HG03432 (cell line): ENCODE measurements at regions not wholly inside any gene's neighbourhood (a gene's known extent, or its start where the extent isn't known, plus 50 kb on each side); places are given as distances from the start of the nearest gene placed in this dataset.
"Not testable (repeated sequence)": the region's sequence is repeated elsewhere in the genome, so short reads cannot be mapped to it uniquely, and the experiment has no call there.

ENCODE experiments used
- ATAC-seq: cut with Tn5 transposase; IDR thresholded peaks from one replicate; pipeline ENCODE4 v1.9.1; 2021; ENCODE audit warnings: mild to moderate bottlenecking, moderate library complexity; ENCODE audit not compliant: unreplicated experiment

DNA sequence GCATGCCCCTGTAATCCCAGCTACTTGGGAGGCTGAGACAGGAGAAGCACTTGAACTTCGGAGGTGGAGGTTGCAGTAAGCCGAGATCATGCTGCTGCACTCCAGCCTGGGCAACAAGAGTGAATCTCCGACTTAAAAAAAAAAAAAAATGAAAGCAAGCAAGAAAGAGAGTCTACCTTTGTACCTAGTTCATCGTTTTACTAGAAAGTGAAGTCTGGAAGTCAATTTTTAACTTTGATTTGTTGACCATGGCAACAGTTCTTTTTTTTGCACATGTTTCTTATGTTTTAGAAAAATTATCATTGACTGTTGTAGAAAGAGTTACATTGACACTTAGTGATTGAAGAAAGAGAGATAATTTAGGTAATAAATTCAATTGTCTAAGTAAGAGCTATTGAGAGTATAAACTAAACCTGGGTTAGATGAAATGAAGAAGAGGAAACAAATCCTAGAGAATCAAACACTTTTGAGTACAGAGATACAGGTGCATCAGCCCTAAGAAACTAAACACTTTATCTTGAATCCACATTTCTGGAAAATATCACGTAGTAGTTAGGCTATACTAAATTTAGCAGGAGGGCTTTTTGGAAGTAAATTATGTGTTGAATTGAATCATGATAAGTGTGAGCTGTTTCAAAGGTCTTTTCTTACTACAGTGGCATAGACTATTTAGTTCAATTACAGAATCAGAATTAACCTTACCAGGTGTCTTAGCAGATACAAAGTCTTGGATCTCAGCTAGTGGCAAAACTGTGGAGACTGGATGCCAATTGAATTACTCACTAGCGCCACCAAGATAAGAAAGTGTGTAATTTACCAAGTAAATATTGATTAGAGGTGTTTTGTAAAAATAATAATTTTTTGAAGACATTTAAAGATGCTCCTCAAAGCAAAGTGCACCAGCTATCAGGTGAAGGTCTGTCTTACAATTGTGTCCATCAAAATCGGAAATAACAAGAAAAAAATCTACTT, 303.4 kb upstream of the NRXN1 start:
- ATAC-seq: no peak

- no peak for ATAC-seq
Measured at GRCh38 chr2:51329512-51329911, 297.6 kb upstream of the NRXN1 start.

DNA sequence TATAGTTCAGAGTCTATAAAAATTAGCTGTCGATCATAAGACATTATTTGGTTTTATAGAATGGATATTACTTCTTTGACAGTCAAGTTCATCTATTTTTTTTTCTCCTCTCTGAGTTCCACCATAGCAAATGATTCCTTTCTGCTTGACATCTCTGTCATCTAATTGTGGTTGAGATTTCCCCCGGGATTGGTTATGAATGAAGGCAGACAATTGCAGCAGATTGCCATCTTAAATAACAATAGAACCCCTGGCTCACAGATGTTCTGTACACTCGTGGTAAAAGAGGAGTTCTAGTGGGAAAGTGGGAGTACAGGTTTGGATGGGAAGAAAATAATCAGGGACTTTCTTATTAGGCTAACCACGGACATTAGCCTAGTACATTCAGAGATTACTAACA, 292.1 kb upstream of the NRXN1 start:
- no peak for ATAC-seq

DNA sequence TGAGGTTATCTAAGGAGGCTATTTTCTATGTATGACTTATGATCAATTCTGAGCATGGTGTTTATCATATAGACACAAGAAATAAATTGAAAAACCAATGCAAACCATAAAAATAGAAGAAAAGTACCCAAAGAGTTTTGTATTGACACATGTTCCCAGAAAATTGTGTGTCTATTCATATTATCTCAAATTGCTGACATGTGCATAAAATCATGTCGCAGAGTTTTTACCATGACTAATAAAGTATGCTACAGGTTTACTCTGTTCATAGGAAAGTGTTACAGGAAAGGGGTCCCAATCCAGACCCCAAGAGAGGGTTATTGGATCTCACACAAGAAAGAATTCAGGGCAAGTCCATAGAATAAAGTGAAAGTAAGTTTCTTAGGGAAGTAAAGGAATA, 290.7 kb upstream of the NRXN1 start:
- ATAC-seq: no peak

GRCh38 chr2:51304311-51304710, 272.4 kb upstream of the NRXN1 start:
- no peak for ATAC-seq

GRCh38 chr2:51301381-51301780, 269.4 kb upstream of the NRXN1 start:
- no peak for ATAC-seq

- ATAC-seq: no peak
Measured at GRCh38 chr2:51299370-51299769, 267.4 kb upstream of the NRXN1 start.

DNA sequence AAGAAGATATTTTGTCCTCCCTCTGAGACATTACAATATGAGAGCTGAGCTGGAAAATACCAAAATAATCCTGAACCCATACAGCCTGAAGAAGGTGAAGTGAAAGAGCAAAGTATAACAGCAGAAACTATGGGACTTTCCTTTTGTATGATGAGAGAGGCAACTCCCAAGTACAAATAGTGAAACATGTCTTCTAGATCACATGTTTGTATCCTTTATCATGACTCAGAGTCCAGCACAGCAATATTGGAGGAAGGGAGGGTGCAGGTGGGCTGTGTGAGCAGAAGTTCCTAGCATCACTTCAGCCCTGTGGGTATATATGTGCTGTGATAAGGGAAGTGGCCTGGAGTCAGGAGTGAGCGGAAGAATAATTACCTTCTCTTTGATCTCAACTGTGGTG, 265.6 kb upstream of the NRXN1 start:
- ATAC-seq: peak; percentile 84

DNA sequence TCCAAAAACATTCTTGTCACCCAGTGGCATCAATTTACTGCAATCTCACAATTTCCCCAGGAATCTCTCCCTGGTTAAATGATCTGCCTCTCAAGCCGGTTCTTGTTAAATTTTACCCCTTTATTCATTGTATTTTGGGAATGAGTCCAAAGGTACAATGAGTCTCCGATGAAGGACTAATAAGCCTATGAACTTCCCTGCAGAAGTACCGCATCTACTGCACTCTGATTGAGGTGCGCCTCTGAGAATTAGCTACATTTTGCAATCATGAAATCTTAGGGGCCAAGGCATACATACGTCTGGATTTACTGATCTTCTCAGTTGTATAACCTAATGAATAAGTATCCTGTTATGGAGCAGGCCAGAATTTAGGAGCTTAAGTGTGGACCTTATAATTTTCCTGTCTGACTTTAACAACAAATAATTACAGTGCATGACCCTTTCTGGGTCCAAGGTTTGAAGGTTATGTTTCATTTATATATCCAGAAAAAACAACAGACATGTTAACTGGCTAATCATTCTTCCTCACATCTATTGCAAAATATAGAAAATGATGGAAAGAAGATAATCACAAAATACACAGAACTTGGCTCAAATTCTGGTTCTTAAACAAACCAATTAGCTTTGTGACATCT, 261.8 kb upstream of the NRXN1 start:
- ATAC-seq: no peak

GRCh38 chr2:51291762-51292551, 260.0 kb upstream of the NRXN1 start:
- ATAC-seq: no peak

DNA sequence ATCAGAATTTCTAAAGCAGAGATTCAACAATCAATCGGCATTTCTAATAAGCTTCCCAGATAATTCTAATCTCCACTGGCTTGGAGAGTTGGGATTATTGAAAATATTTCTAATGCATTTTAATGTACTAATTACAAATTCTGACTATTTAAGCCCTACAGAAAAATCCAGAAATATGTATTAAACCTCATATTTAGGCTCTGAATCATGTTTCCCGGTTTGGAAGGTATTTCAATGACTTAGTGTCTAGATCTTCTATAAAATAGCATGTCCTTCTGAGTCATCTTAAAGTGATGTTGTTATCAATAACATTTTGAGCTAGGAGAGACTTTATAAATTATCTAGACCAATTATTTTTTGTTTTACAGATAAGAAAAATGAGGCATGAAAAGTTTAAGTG, 258.8 kb upstream of the NRXN1 start:
- ATAC-seq: no peak

DNA sequence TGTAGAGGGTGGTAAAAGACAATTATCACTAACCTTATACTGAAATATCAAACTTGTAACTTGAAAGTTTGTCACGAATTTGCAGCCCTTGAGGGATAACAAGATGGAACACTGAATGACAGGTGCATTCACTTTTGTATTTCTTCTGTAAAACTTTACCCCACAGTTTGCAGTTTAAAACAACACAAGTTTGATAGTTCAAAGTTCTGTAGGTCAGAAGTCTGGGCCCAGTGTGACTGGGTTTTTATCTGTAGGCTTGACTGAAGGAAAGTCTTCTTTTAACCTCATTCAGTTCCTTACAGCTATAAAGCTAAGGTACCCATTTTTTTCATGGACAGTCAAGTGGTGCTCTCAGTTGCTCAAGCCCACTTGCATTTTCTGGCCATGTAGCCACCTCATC, 257.1 kb upstream of the NRXN1 start:
- no peak for ATAC-seq

GRCh38 chr2:51268191-51268590, 236.3 kb upstream of the NRXN1 start:
- no peak for ATAC-seq

DNA sequence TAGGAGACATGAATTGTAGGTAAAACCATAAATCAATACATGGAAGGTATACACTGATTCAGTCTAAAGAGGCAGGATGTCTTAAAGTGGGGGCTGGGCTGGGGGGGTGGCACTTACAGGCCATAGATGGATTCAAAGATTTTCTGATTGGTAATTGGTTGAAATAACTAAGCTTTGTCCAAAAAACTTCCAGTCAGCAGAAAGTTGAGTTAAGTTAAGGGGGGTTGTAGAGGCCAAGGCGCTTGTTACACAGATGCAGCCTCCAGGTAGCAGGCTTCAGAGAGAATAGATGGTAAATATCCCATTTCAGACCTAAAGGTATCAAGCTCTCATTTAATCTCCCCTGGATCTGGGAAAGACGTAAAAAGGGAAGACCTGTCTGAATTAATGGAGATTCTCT, 233.6 kb upstream of the NRXN1 start:
- ATAC-seq: no peak

DNA sequence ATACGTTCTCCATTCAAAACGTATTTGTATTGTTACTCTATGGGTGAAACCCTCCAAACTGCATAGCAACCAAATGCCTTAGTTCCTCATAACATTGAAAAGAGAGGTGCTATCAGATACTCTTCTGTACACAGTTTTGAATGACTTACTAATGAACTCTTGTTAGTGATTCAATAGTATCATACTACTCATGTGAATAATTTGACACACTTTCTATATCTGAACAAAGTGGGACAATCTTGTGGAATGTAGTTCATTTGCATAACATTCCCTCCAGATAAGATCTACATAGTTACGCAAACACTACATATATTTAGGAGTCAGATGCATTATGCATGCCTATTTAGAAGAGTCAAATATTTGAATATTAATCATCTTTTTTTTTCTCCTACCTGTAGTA, 232.0 kb upstream of the NRXN1 start:
- ATAC-seq: no peak

- ATAC-seq: not testable (repeated sequence)
Measured at GRCh38 chr2:51263101-51263500, 231.2 kb upstream of the NRXN1 start.

GRCh38 chr2:51258301-51258700, 226.4 kb upstream of the NRXN1 start:
- no peak for ATAC-seq

GRCh38 chr2:51256736-51257135, 224.8 kb upstream of the NRXN1 start:
- ATAC-seq: no peak

DNA sequence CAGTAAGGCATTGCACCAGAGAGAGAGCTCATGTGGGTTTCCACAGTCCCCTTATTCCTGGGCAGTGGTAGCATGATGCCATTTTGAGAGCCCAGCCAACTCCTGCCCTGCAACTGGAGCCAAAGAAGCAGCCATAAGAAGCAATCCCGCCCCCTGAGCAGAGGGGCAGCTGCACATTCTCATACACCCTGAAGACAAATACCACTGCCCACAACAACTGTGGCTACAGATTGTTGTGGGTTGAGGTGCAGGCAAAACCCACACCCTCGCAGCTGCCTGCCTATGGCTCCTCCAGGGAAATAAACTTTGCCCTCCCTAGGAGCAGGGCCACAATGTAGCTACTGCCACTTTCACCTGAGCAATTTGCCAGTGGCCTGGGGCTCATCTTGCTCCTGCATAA, 219.4 kb upstream of the NRXN1 start:
- no peak for ATAC-seq

GRCh38 chr2:51247252-51247805, 215.4 kb upstream of the NRXN1 start:
- peak; percentile 53 for ATAC-seq

GRCh38 chr2:51243892-51244535, 212.1 kb upstream of the NRXN1 start:
- peak; percentile 49 for ATAC-seq
